HUES48 (cell line): ENCODE measurements at regions not wholly inside any gene's neighbourhood (a gene's known extent, or its start where the extent isn't known, plus 50 kb on each side); places are given as distances from the start of the nearest gene placed in this dataset.
"Not testable (repeated sequence)": the region's sequence is repeated elsewhere in the genome, so short reads cannot be mapped to it uniquely, and the experiment has no call there.

Source experiments
- H3K27ac ChIP-seq: one replicate; pipeline ENCODE4 v1.7.0; 2013; ENCODE audit warnings: low read depth, low read length, inconsistent platforms
- H3K27me3 ChIP-seq: 2 replicates; pipeline ENCODE4 v1.6.1; 2013; ENCODE audit warnings: mild to moderate bottlenecking, low read length; ENCODE audit not compliant: control insufficient read depth, insufficient read depth
- H3K36me3 ChIP-seq: 2 replicates; pipeline ENCODE4 v1.6.1; 2013; ENCODE audit warnings: low read length; ENCODE audit not compliant: control insufficient read depth, insufficient read depth
- H3K4me1 ChIP-seq: 2 replicates; pipeline ENCODE4 v1.6.1; 2013; ENCODE audit warnings: mild to moderate bottlenecking, low read length; ENCODE audit not compliant: control insufficient read depth, insufficient read depth
- H3K4me3 ChIP-seq: 2 replicates; pipeline ENCODE4 v1.5.1; 2013; ENCODE audit warnings: mild to moderate bottlenecking, low read depth, low read length
- H3K9ac ChIP-seq: 2 replicates; pipeline ENCODE4 v1.6.1; 2013; ENCODE audit warnings: mild to moderate bottlenecking, low read depth, low read length, moderate library complexity
- H3K9me3 ChIP-seq: 2 replicates; pipeline ENCODE4 v1.6.1; 2013; ENCODE audit warnings: low read length; ENCODE audit not compliant: control insufficient read depth, insufficient read depth

- 0 out of 2 replicates have a peak, but pooled peaks cover 6% of the 10 kb centered on the region for H3K9me3 ChIP-seq
- H3K4me3 ChIP-seq: no peak overlapping the region
- H3K9ac ChIP-seq: no peak overlapping the region
- H3K4me1 ChIP-seq: no peaks in the 10 kb centered on the region
- H3K27me3 ChIP-seq: no peaks in the 10 kb centered on the region
- H3K36me3 ChIP-seq: no peaks in the 10 kb centered on the region
- no peak overlapping the region for H3K27ac ChIP-seq
Observed at GRCh38 chr4:61011051-61011450, 189.1 kb upstream of the ADGRL3 start.

DNA sequence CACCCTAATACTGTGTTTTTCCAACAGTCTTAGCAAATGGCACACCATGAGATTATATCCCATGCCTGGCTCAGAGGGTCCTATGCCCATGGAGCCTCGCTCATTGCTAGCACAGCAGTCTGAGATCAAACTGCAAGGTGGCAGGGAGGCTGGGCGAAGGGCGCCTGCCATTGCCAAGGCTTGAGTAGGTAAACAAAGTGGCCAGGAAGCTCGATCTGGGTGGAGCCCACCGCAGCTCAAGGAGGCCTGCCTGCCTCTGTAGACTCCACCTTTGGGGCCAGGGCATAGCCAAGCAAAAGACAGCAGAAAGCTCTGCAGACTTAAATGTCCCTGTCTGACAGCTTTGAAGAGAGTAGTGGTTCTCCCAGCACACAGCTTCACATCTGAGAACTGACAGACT is 188.2 kb upstream of the ADGRL3 start:
- not testable (repeated sequence) for H3K27ac ChIP-seq, H3K9ac ChIP-seq, H3K36me3 ChIP-seq, H3K4me3 ChIP-seq, H3K27me3 ChIP-seq, H3K9me3 ChIP-seq, H3K4me1 ChIP-seq

- Histone ChIP-seq H3K4me1 (no peaks in the 10 kb centered on the region), H3K9ac (no peak overlapping the region), H3K9me3 (no peaks in the 10 kb centered on the region), H3K4me3 (no peak overlapping the region), H3K36me3 (no peaks in the 10 kb centered on the region), H3K27me3 (no peaks in the 10 kb centered on the region), H3K27ac (no peak overlapping the region)
Observed at GRCh38 chr4:61024610-61025009, 175.5 kb upstream of the ADGRL3 start.

DNA sequence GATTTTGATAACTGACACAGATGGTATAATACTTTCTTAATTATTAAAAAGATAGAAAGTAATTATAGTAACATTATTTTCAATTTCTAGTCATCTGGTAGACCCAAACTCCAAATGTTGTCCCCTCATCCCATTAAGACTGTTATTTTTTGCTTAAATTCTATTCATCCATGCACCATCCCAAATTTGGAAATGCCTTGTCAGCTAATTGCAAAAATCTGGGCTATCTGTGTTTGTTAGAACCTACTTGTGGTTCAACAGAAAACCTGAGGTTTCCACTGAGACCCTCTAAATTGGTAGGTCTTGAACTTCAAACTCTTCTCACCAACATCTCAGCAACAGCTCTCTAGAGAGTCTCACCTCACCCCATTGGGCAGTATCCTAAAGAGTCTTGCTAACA is 172.2 kb upstream of the ADGRL3 start:
- no peak overlapping the region for H3K4me3 ChIP-seq
- no peak overlapping the region for H3K9ac ChIP-seq
- H3K27me3 ChIP-seq: no peaks in the 10 kb centered on the region
- H3K36me3 ChIP-seq: no peaks in the 10 kb centered on the region
- H3K9me3 ChIP-seq: no peaks in the 10 kb centered on the region
- no peak overlapping the region for H3K27ac ChIP-seq
- no peaks in the 10 kb centered on the region for H3K4me1 ChIP-seq

GRCh38 chr4:61036071-61036684 is 163.9 kb upstream of the ADGRL3 start:
- H3K27ac ChIP-seq: no peak overlapping the region
- H3K9ac ChIP-seq: no peak overlapping the region
- H3K36me3 ChIP-seq: no peaks in the 10 kb centered on the region
- H3K27me3 ChIP-seq: no peaks in the 10 kb centered on the region
- H3K9me3 ChIP-seq: no peaks in the 10 kb centered on the region
- no peaks in the 10 kb centered on the region for H3K4me1 ChIP-seq
- H3K4me3 ChIP-seq: no peak overlapping the region

DNA sequence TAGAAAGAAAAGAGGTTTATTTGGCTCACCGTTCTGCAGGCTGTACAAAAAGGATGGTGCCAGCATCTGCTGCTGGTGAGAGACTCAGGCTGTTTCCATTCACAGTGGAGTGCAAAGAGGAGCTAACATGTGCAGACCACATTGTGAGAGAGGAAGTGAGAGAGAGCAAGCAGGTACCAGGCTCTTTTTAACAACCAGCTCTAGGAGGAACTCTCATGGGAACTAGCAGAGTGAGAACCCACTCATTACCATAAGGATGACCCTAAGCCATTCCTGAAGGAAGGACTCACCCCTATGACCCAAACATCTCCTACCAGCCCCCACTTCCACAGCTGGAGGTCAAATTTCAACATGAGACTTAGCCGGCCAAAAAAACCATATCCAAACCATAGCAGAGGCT is 158.6 kb upstream of the ADGRL3 start:
- Histone ChIP-seq H3K27ac (peak overlapping the region; percentile 6), H3K4me3 (no peak overlapping the region), H3K27me3 (no peaks in the 10 kb centered on the region), H3K9me3 (no peaks in the 10 kb centered on the region), H3K4me1 (no peaks in the 10 kb centered on the region), H3K36me3 (no peaks in the 10 kb centered on the region), H3K9ac (no peak overlapping the region)

DNA sequence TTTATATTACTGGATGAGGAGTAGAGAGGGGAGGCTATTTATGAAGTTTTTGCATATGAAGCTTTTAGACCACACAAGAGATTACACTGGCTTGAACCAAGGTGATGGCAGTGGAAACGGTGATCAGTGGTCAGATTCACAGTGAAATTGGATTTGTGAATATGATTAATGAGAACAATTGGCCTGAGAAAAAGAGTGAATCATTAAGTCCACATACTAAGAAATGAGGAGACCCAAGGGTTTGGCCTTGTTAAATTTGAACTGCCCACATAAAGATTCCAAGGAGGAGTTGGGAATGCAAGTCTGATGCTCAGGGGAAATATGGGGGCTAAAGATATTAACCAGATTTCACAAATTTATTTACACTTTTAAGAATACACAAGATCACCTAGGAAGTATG is 155.3 kb upstream of the ADGRL3 start:
- Histone ChIP-seq H3K4me3 (no peak overlapping the region), H3K9ac (no peak overlapping the region), H3K27ac (no peak overlapping the region), H3K9me3 (no peaks in the 10 kb centered on the region), H3K4me1 (no peaks in the 10 kb centered on the region), H3K36me3 (no peaks in the 10 kb centered on the region), H3K27me3 (no peaks in the 10 kb centered on the region)

GRCh38 chr4:61049018-61049417 is 151.1 kb upstream of the ADGRL3 start:
- Histone ChIP-seq H3K9ac (no peak overlapping the region), H3K36me3 (no peaks in the 10 kb centered on the region), H3K9me3 (no peaks in the 10 kb centered on the region), H3K27ac (no peak overlapping the region), H3K4me1 (no peaks in the 10 kb centered on the region), H3K27me3 (no peaks in the 10 kb centered on the region), H3K4me3 (no peak overlapping the region)

DNA sequence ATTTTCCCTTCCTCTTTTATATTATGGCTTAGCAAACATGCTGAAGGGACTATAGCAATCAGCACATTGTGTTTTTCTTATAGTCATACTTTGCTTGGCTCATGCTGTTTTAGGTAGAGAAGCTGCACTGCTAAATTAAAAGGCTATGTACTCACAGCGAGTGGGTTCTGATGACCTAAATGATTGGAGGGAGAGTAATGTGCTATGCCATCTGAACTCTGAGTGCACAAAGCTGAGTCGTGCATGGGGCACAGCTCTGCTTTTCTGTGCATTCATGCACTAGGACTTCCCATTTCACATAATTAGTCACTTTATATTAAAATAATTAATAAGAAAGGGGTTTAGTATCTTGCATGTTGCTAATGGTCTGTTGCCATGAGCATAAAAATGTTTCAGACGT is 132.7 kb upstream of the ADGRL3 start:
- H3K36me3 ChIP-seq: no peaks in the 10 kb centered on the region
- H3K4me1 ChIP-seq: no peaks in the 10 kb centered on the region
- no peak overlapping the region for H3K9ac ChIP-seq
- H3K27me3 ChIP-seq: no peaks in the 10 kb centered on the region
- no peak overlapping the region for H3K27ac ChIP-seq
- no peaks in the 10 kb centered on the region for H3K9me3 ChIP-seq
- no peak overlapping the region for H3K4me3 ChIP-seq

DNA sequence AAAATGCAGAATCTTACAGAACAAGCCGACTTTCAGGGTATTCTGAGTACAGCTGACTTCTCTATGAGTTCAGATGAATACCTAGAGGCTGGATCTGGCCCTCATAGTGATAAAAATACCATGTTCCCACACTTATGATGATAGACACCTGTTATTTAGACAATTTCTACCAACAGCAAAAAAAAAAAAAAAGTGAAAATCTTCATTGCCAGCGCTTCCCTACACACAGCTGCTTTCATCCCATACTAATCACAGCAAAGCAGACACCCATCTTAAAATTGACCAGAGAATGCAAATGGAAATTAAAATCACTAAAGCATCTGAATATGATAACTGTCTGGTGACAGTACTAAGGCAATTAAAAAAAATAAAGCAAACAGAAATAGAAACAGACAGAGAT is 132.1 kb upstream of the ADGRL3 start:
- H3K4me3 ChIP-seq: no peak overlapping the region
- H3K9ac ChIP-seq: no peak overlapping the region
- H3K27me3 ChIP-seq: no peaks in the 10 kb centered on the region
- H3K9me3 ChIP-seq: no peaks in the 10 kb centered on the region
- no peaks in the 10 kb centered on the region for H3K4me1 ChIP-seq
- no peaks in the 10 kb centered on the region for H3K36me3 ChIP-seq
- no peak overlapping the region for H3K27ac ChIP-seq

- no peaks in the 10 kb centered on the region for H3K27me3 ChIP-seq
- no peaks in the 10 kb centered on the region for H3K36me3 ChIP-seq
- no peak overlapping the region for H3K4me3 ChIP-seq
- H3K4me1 ChIP-seq: no peaks in the 10 kb centered on the region
- H3K27ac ChIP-seq: no peak overlapping the region
- no peak overlapping the region for H3K9ac ChIP-seq
- no peaks in the 10 kb centered on the region for H3K9me3 ChIP-seq
Observed at GRCh38 chr4:61068745-61069144, 131.4 kb upstream of the ADGRL3 start.

GRCh38 chr4:61070269-61070668 is 129.9 kb upstream of the ADGRL3 start:
- H3K27ac ChIP-seq: no peak overlapping the region
- H3K4me3 ChIP-seq: no peak overlapping the region
- H3K4me1 ChIP-seq: no peaks in the 10 kb centered on the region
- no peak overlapping the region for H3K9ac ChIP-seq
- H3K27me3 ChIP-seq: no peaks in the 10 kb centered on the region
- H3K9me3 ChIP-seq: no peaks in the 10 kb centered on the region
- no peaks in the 10 kb centered on the region for H3K36me3 ChIP-seq
